Stimulated activated naive CD8-positive, alpha-beta T cell treated with anti-CD3 and anti-CD28 coated beads, Interleukin-15, amount 100 ng/mL, for 72 hours (primary cell): ENCODE measurements at regions not wholly inside any gene's neighbourhood (a gene's known extent, or its start where the extent isn't known, plus 50 kb on each side); places are given as distances from the start of the nearest gene placed in this dataset.
"Not testable (repeated sequence)": the region's sequence is repeated elsewhere in the genome, so short reads cannot be mapped to it uniquely, and the experiment has no call there.

Source experiments
- ATAC-seq: fragments of 150-1000 bp; cut with Tn5 transposase; 2 replicates; pipeline ENCODE4 v1.10.0; 2021; ENCODE audit warnings: mild to moderate bottlenecking, moderate library complexity
- DNase-seq, 2 donors: peaks; one replicate each; pipeline ENCODE4 v3.0.0; 2021 to 2022
- H3K27ac Mint-ChIP-seq, 2 donors: one replicate each; pipeline ENCODE4 v1.8.0; 2022; ENCODE audit warnings: mild to moderate bottlenecking in 2 of 2, mixed read lengths in 2 of 2, moderate library complexity in 2 of 2
- H3K27me3 Mint-ChIP-seq: one replicate; pipeline ENCODE4 v1.8.0; 2022; ENCODE audit warnings: mixed read lengths
- H3K4me1 Mint-ChIP-seq: one replicate; pipeline ENCODE4 v1.8.0; 2022; ENCODE audit warnings: mild to moderate bottlenecking, mixed read lengths
- H3K4me3 Mint-ChIP-seq, 2 donors: one replicate each; pipeline ENCODE4 v1.8.0; 2022; ENCODE audit warnings: mild to moderate bottlenecking in 2 of 2, mixed read lengths in 2 of 2, moderate library complexity in 1 of 2
- H3K9me3 Mint-ChIP-seq, 2 donors: one replicate each; pipeline ENCODE4 v1.8.0; 2022; ENCODE audit warnings: mixed read lengths in 2 of 2

- no peak for ATAC-seq
- Mint-ChIP-seq H3K27ac (no peak overlapping the region), H3K4me1 (no peaks in the 10 kb centered on the region), H3K27me3 (no peaks in the 10 kb centered on the region), H3K4me3 (no peak overlapping the region), H3K9me3 (peaks cover 4 to 9% of the 10 kb centered on the region in 2 donors)
- no peak for DNase-seq
These were observed 461.1 kb downstream of the ACTL7B start for GRCh38 chr9:108394726-108395125.

GRCh38 chr9:108393481-108394001, 462.2 kb downstream of the ACTL7B start:
- not testable (repeated sequence) for H3K4me3 Mint-ChIP-seq, ATAC-seq, H3K27me3 Mint-ChIP-seq, H3K9me3 Mint-ChIP-seq, DNase-seq, H3K4me1 Mint-ChIP-seq, H3K27ac Mint-ChIP-seq

- Mint-ChIP-seq H3K4me3 (no peak overlapping the region), H3K27ac (no peak overlapping the region), H3K27me3 (no peaks in the 10 kb centered on the region), H3K4me1 (no peaks in the 10 kb centered on the region), H3K9me3 (peaks cover 0 to 9% of the 10 kb centered on the region in 2 donors)
- DNase-seq (no peak), ATAC-seq (no peak)
These were observed 462.9 kb downstream of the ACTL7B start for GRCh38 chr9:108392877-108393276.

DNA sequence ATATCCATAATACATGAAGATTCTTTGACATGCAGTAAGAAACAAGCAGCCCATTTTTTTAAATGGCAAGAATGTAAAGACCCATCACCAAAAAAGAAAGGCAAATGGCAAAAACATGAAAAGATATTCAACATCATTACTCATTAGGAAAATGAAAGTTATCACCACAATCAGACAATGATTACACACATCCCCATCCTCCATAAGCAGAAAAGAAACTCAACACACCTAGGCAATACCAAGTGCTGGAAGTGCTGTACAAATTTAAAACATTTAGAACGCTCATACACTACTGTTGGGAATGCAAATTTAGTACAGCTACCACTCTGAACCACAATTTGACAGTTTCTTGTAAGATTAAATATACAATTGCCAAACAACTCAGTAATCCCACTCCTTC, 466.7 kb downstream of the ACTL7B start:
- DNase-seq, result no peak
- Mint-ChIP-seq H3K4me1 (no peaks in the 10 kb centered on the region), H3K4me3 (no peak overlapping the region), H3K27me3 (no peaks in the 10 kb centered on the region), H3K9me3 (peaks cover 5 to 25% of the 10 kb centered on the region in 2 donors), H3K27ac (no peak overlapping the region)
- ATAC-seq, result no peak

DNA sequence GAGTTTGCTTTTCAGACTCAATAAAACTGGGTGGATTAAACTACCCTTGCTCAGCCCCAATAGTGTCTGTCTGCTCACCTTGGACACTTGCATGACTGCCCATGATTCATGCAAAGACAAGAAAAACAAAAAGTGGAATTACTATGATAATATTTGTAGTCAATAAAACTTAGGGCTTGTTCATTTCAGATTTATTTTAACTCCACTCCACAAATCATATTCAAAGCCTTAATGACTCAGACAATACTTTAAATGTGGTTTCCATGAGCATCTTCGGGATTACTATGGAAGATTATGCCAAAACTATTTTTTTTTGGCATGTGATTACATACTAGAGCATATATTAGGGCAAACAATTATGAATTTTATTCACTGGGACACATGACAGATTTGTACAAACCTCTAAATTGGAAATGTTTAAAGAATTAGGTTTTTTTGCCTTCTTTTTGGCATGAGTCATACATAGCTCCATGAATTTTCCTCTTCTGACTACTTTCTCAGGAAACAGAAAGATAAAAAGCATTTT, 468.9 kb downstream of the ACTL7B start:
- H3K4me3 Mint-ChIP-seq, result no peak overlapping the region
- DNase-seq (no peak), ATAC-seq (no peak)
- H3K9me3 Mint-ChIP-seq, result peaks cover 5 to 23% of the 10 kb centered on the region in 2 donors
- no peaks in the 10 kb centered on the region for H3K4me1 Mint-ChIP-seq
- no peaks in the 10 kb centered on the region for H3K27me3 Mint-ChIP-seq
- H3K27ac Mint-ChIP-seq, result no peak overlapping the region

GRCh38 chr9:108386032-108386431, 469.8 kb downstream of the ACTL7B start:
- no peak overlapping the region for H3K27ac Mint-ChIP-seq

DNA sequence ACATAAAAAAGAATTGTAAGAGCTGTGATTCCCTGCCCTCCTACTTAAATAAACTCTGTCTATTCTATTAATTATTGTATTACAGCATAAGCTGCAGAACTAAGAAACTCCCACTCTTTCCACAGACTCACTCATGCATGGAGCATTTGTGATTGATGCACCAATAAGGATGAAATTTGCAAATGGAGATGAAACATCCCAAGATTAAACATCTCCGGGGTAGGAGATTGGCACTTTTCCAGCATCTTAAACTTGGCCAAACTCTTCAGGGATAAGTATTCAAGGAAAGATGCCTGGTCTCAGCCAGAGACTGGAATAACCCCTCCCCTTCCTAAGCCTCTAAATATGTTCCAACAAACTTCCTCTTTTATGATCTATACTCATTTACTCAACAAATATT, 472.0 kb downstream of the ACTL7B start:
- ATAC-seq (no peak), DNase-seq (no peak)
- no peak overlapping the region for H3K4me3 Mint-ChIP-seq
- no peak overlapping the region for H3K27ac Mint-ChIP-seq
- no peaks in the 10 kb centered on the region for H3K27me3 Mint-ChIP-seq
- H3K9me3 Mint-ChIP-seq, result peaks cover 5 to 23% of the 10 kb centered on the region in 2 donors
- no peaks in the 10 kb centered on the region for H3K4me1 Mint-ChIP-seq

More at GRCh38 chr9:108386032-108386431, 469.8 kb downstream of the ACTL7B start:
- DNase-seq (no peak), ATAC-seq (no peak)
- no peaks in the 10 kb centered on the region for H3K27me3 Mint-ChIP-seq
- H3K4me3 Mint-ChIP-seq, result no peak overlapping the region
- no peaks in the 10 kb centered on the region for H3K4me1 Mint-ChIP-seq
- H3K9me3 Mint-ChIP-seq, result peaks cover 5 to 23% of the 10 kb centered on the region in 2 donors

DNA sequence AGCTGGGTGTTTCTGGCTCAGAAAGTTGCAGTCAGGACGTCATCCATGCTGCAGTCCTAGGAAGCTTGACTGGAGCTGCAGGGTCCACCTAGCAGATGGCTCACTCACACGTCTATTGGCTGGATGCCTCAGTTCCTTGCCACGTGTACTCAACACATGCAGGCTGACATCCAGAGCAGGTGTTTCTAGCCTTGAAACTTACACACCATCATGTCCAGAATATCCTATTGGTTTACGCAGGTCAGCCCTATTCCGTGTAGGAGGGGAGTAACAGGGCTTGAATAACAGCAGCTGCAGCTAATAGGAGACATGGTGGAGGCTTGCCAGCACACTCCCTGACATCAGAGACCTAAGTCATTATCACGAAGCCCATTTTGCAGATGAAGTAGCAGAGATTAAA, 473.5 kb downstream of the ACTL7B start:
- Mint-ChIP-seq H3K4me1 (no peaks in the 10 kb centered on the region), H3K27me3 (no peaks in the 10 kb centered on the region), H3K9me3 (peaks cover 5 to 19% of the 10 kb centered on the region in 2 donors), H3K27ac (no peak overlapping the region), H3K4me3 (no peak overlapping the region)
- DNase-seq (no peak), ATAC-seq (no peak)

- H3K4me3 Mint-ChIP-seq, result no peak overlapping the region
- no peaks in the 10 kb centered on the region for H3K27me3 Mint-ChIP-seq
- no peaks in the 10 kb centered on the region for H3K4me1 Mint-ChIP-seq
- ATAC-seq, result no peak
- no peak for DNase-seq
- peaks cover 7 to 11% of the 10 kb centered on the region in 2 donors for H3K9me3 Mint-ChIP-seq
- H3K27ac Mint-ChIP-seq, result no peak overlapping the region
These were observed 477.9 kb downstream of the ACTL7B start for GRCh38 chr9:108377881-108378280.

- ATAC-seq (no peak), DNase-seq (no peak)
- Mint-ChIP-seq H3K9me3 (peaks cover 7 to 11% of the 10 kb centered on the region in 2 donors), H3K27ac (no peak overlapping the region), H3K4me3 (no peak overlapping the region), H3K27me3 (no peaks in the 10 kb centered on the region), H3K4me1 (no peaks in the 10 kb centered on the region)
These were observed 478.4 kb downstream of the ACTL7B start for GRCh38 chr9:108377382-108377781.

GRCh38 chr9:108376140-108376539, 479.6 kb downstream of the ACTL7B start:
- H3K27me3 Mint-ChIP-seq, result no peaks in the 10 kb centered on the region
- no peak overlapping the region for H3K27ac Mint-ChIP-seq
- peaks cover 15 to 20% of the 10 kb centered on the region in 2 donors for H3K9me3 Mint-ChIP-seq
- ATAC-seq (no peak), DNase-seq (no peak)
- H3K4me3 Mint-ChIP-seq, result no peak overlapping the region
- H3K4me1 Mint-ChIP-seq, result no peaks in the 10 kb centered on the region

- H3K4me3 Mint-ChIP-seq, result no peak overlapping the region
- DNase-seq (no peak), ATAC-seq (no peak)
- peaks cover 23 to 24% of the 10 kb centered on the region in 2 donors for H3K9me3 Mint-ChIP-seq
- no peaks in the 10 kb centered on the region for H3K27me3 Mint-ChIP-seq
- H3K4me1 Mint-ChIP-seq, result no peaks in the 10 kb centered on the region
- no peak overlapping the region for H3K27ac Mint-ChIP-seq
These were observed 481.2 kb downstream of the ACTL7B start for GRCh38 chr9:108374626-108375025.

DNA sequence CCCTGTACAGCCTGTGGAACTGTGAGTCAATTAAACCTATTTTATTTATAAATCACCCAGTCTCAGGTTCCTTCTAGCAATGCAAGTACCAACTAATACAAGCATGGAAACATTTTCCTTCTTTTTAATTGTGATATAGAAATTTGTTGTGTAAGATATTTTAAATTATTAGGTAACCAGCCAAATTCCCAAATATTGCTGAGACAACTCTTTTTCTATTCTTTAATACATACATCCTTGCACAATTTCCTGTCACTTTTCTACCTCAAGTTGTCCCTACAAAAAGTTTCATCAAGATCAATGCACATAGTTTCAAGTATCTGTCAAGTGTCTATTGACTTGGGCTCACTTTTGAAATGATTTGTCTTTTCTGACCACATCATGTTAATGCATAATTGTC, 488.6 kb downstream of the ACTL7B start:
- DNase-seq (no peak), ATAC-seq (no peak)
- Mint-ChIP-seq H3K27ac (no peak overlapping the region), H3K27me3 (no peaks in the 10 kb centered on the region), H3K4me1 (no peaks in the 10 kb centered on the region), H3K4me3 (no peak overlapping the region), H3K9me3 (peaks cover 24 to 36% of the 10 kb centered on the region in 2 donors)

DNA sequence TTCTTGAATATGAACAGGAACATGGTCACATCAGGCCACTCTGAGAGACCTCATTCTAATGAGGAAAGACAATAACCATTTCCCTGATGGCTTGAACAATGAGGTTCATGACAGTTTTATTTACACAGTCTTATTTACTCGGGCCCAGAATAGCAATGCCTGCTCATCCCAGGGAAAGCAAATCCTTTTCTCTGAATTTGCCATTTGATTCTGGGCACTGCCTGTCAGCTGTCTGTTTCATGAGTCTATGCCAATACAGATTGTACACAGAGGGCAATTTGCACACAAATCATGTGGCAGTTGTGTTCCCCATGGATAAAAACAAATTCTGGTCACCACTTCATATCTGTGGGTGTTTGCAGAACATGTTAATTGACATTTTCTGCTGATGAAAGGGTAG, 492.5 kb downstream of the ACTL7B start:
- no peak overlapping the region for H3K27ac Mint-ChIP-seq
- DNase-seq, result no peak
- H3K27me3 Mint-ChIP-seq, result no peaks in the 10 kb centered on the region
- H3K9me3 Mint-ChIP-seq, result peaks cover 16 to 35% of the 10 kb centered on the region in 2 donors
- H3K4me3 Mint-ChIP-seq, result no peak overlapping the region
- no peaks in the 10 kb centered on the region for H3K4me1 Mint-ChIP-seq
- no peak for ATAC-seq

- H3K4me3 Mint-ChIP-seq, result no peak overlapping the region
- no peaks in the 10 kb centered on the region for H3K4me1 Mint-ChIP-seq
- no peak overlapping the region for H3K27ac Mint-ChIP-seq
- ATAC-seq (no peak), DNase-seq (no peak)
- no peaks in the 10 kb centered on the region for H3K27me3 Mint-ChIP-seq
- H3K9me3 Mint-ChIP-seq, result peaks cover 16 to 18% of the 10 kb centered on the region in 2 donors
These were observed 495.5 kb downstream of the ACTL7B start for GRCh38 chr9:108360304-108360703.

DNA sequence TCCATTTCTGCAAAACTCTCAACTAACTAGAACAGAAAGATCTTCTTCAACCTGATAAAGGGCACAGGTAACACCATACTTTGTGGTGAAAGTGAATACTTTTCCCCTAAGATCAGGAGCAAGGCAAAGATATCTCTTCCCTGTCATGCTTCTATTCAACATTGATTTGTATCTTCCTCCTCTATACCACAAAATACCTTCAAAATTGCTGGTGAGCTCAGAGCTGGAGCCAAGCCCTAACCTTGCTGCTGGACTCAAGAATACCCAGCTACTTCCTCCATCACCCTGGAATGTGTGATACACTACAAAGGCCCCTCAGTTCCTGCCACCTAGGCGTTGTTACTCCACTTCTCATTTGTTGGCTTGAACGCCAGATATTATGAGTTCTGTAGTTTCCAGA, 499.0 kb downstream of the ACTL7B start:
- peaks cover 11 to 22% of the 10 kb centered on the region in 2 donors for H3K9me3 Mint-ChIP-seq
- no peaks in the 10 kb centered on the region for H3K27me3 Mint-ChIP-seq
- ATAC-seq, result no peak
- H3K27ac Mint-ChIP-seq, result no peak overlapping the region
- no peaks in the 10 kb centered on the region for H3K4me1 Mint-ChIP-seq
- DNase-seq, result no peak
- no peak overlapping the region for H3K4me3 Mint-ChIP-seq

DNA sequence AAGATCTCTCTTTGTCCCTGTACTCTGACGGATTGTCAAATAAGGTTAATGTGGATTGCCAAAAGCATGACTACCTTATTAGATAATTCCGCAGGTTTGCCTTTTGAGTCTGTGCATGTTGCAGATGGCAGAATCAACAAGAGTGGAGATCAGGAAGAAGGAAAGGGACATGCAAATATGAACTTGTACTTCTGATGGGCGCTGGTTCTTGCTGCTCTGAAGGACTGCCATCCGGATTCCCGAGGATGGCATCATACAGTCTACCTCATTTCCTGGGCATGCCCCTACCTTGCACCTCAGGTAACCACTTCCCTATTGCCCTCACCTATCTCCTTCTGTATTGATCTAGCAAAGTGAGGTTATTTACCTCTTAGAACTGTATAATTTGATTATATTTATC, 504.2 kb downstream of the ACTL7B start:
- Mint-ChIP-seq H3K27me3 (no peaks in the 10 kb centered on the region), H3K4me1 (no peaks in the 10 kb centered on the region), H3K9me3 (peaks cover 0 to 17% of the 10 kb centered on the region in 2 donors), H3K27ac (no peak overlapping the region), H3K4me3 (no peak overlapping the region)
- DNase-seq, result no peak
- ATAC-seq, result no peak
